ENCODE measurements at regions not wholly inside any gene's neighbourhood (a gene's known extent, or its start where the extent isn't known, plus 50 kb on each side); places are given as distances from the start of the nearest gene placed in this dataset.

GRCh38 chr13:97727991-97728390, 225.5 kb upstream of the IPO5 start:
- TF ChIP-seq CTCF (IDR thresholded peaks at IDR 0.05), result no peak
- no peak for TF ChIP-seq POLR2A (IDR thresholded peaks at IDR 0.05)
